PC-9 (cell line): ENCODE measurements at regions not wholly inside any gene's neighbourhood (a gene's known extent, or its start where the extent isn't known, plus 50 kb on each side); places are given as distances from the start of the nearest gene placed in this dataset.

Experiments used
- CTCF ChIP-seq: fragments of 200-600 bp; sonication (generic); conservative IDR thresholded peaks from 2 replicates; pipeline ENCODE4 v1.6.1; 2017; ENCODE audit warnings: mixed run types, antibody characterized with exemption, mild to moderate bottlenecking, moderate library complexity
- EZH2 ChIP-seq: fragments of 200-600 bp; sonication (generic); IDR thresholded peaks from 2 replicates; pipeline ENCODE4 v1.8.0; 2017; ENCODE audit warnings: antibody characterized with exemption, low read depth

- TF ChIP-seq CTCF (no peak), EZH2 (no peak)
These were observed 219.8 kb upstream of the ARID1B start for GRCh38 chr6:156557251-156557910.
